ENCODE measurements at regions not wholly inside any gene's neighbourhood (a gene's known extent, or its start where the extent isn't known, plus 50 kb on each side); places are given as distances from the start of the nearest gene placed in this dataset.

- no peak for TF ChIP-seq CTCF (IDR thresholded peaks at IDR 0.05; ENCODE audit: low read depth, low read length, missing control alignments)
- no peak overlapping the region for H3K4me3 ChIP-seq (ENCODE audit: low read depth, low read length)
- no peak for DNase-seq (ENCODE audit: low read depth)
Measured at GRCh38 chr6:43907789-43908472, 137.9 kb downstream of the VEGFA start.

GRCh38 chr6:43907312-43907711 is 137.3 kb downstream of the VEGFA start:
- TF ChIP-seq CTCF (IDR thresholded peaks at IDR 0.05; ENCODE audit: low read depth, low read length, missing control alignments): no peak
- DNase-seq (ENCODE audit: low read depth): no peak
- H3K4me3 ChIP-seq (ENCODE audit: low read depth, low read length): no peak overlapping the region

GRCh38 chr6:43904311-43905123 is 134.5 kb downstream of the VEGFA start:
- no peak for DNase-seq (ENCODE audit: low read depth)
- TF ChIP-seq CTCF (IDR thresholded peaks at IDR 0.05; ENCODE audit: low read depth, low read length, missing control alignments): no peak
- no peak overlapping the region for H3K4me3 ChIP-seq (ENCODE audit: low read depth, low read length)

GRCh38 chr6:43903739-43904290 is 133.8 kb downstream of the VEGFA start:
- no peak for TF ChIP-seq CTCF (IDR thresholded peaks at IDR 0.05; ENCODE audit: low read depth, low read length, missing control alignments)
- H3K4me3 ChIP-seq (ENCODE audit: low read depth, low read length): no peak overlapping the region
- DNase-seq (ENCODE audit: low read depth): no peak

GRCh38 chr6:43901733-43902230 is 131.8 kb downstream of the VEGFA start:
- TF ChIP-seq CTCF (IDR thresholded peaks at IDR 0.05; ENCODE audit: low read depth, low read length, missing control alignments): no peak
- DNase-seq (ENCODE audit: low read depth): no peak
- H3K4me3 ChIP-seq (ENCODE audit: low read depth, low read length): no peak overlapping the region

GRCh38 chr6:43900916-43901732 is 131.1 kb downstream of the VEGFA start:
- TF ChIP-seq CTCF (IDR thresholded peaks at IDR 0.05; ENCODE audit: low read depth, low read length, missing control alignments): no peak
- DNase-seq (ENCODE audit: low read depth): no peak

More at GRCh38 chr6:43900916-43901732, 131.1 kb downstream of the VEGFA start:
- no peak overlapping the region for H3K4me3 ChIP-seq (ENCODE audit: low read depth, low read length)
